Psoas muscle (tissue), 7 donors: ENCODE measurements at regions not wholly inside any gene's neighbourhood (a gene's known extent, or its start where the extent isn't known, plus 50 kb on each side); places are given as distances from the start of the nearest gene placed in this dataset.

Source experiments
- ATAC-seq, 4 donors: fragments of 200-7000 bp; cut with Tn5 transposase; one replicate each; pipeline ENCODE4 v1.9.1; 2020; ENCODE audit warnings: moderate library complexity in 3 of 4, mild to moderate bottlenecking in 2 of 4
- DNase-seq, 2 donors: peaks; one replicate each; pipeline ENCODE4 v3.0.0-alpha.2; 2020
- H3K27ac ChIP-seq: fragments of 200-600 bp; one replicate; pipeline ENCODE4 v1.8.0; 2022
- H3K27me3 ChIP-seq, 3 donors: fragments of 200-600 bp in 1 of 3; one replicate each; pipeline versions ENCODE4 v1.6.1 to v1.8.0; 2013 to 2022; ENCODE audit warnings: low read length in 2 of 3, mild to moderate bottlenecking in 2 of 3, moderate library complexity in 1 of 3; ENCODE audit not compliant: insufficient read depth in 3 of 3
- H3K36me3 ChIP-seq, 2 donors: fragments of 200-600 bp in 1 of 2; one replicate each; pipeline versions ENCODE4 v1.6.1 to v1.8.0; 2013 to 2022; ENCODE audit warnings: low read depth in 1 of 2, mild to moderate bottlenecking in 1 of 2, moderate library complexity in 1 of 2; ENCODE audit not compliant: insufficient read depth in 1 of 2
- H3K4me1 ChIP-seq: fragments of 200-600 bp; one replicate; pipeline ENCODE4 v1.8.0; 2022
- H3K4me3 ChIP-seq: fragments of 200-600 bp; one replicate; pipeline ENCODE4 v1.8.0; 2022; ENCODE audit warnings: mild to moderate bottlenecking
- H3K9me3 ChIP-seq: fragments of 200-600 bp; one replicate; pipeline ENCODE4 v1.8.0; 2022
- WGBS, 3 donors: extraction: QIAGEN DNeasy Blood & Tissue Kit; methylation state at CpG; one replicate each; pipeline versions ENCODE4 v1.1.6 to v1.1.7; 2013; 5-methylcytosine and 5-hydroxymethylcytosine counted together
- intact Hi-C, 2 donors: fragments of 100-400 bp; cut with DNase I; formaldehyde crosslinking; loops; one replicate each; pipeline versions ENCODE4 v1.11.0 to v1.14.2; 2022
- TF ChIP-seq, protein P1 (sequence below): fragments of 200-600 bp; IDR thresholded peaks from one replicate; pipeline ENCODE4 v1.8.0; 2022; ENCODE audit warnings: antibody characterized with exemption
- donor health status: healthy with polysubstance abuse.
- donor health status: DM: no; HTN: no; CAD: no; lungs with moderate emphysema.
- donor health status: Bipolar disorder and iron deficiency.
- donor health status: healthy.
- donor health status: DM: yes; HTN: yes; CAD: no.
- donor health status: DM: no; HTN: no; CAD: no.
- donor health status: DM: yes; HTN: yes; CAD: no.

GRCh38 chr5:119808474-119808873 lies 179.1 kb downstream of the FAM170A start:
- ATAC-seq (no peak), DNase-seq (no peak)
- H3K27me3 ChIP-seq, result no peaks in the 10 kb centered on the region
- no peaks in the 10 kb centered on the region for H3K4me1 ChIP-seq
- intact Hi-C loops, result no loop called here
- H3K27ac ChIP-seq, result no peak overlapping the region
- no peaks in the 10 kb centered on the region for H3K36me3 ChIP-seq
- peaks cover 5% of the 10 kb centered on the region for H3K9me3 ChIP-seq
- H3K4me3 ChIP-seq, result no peak overlapping the region
- TF ChIP-seq, protein P1, sequence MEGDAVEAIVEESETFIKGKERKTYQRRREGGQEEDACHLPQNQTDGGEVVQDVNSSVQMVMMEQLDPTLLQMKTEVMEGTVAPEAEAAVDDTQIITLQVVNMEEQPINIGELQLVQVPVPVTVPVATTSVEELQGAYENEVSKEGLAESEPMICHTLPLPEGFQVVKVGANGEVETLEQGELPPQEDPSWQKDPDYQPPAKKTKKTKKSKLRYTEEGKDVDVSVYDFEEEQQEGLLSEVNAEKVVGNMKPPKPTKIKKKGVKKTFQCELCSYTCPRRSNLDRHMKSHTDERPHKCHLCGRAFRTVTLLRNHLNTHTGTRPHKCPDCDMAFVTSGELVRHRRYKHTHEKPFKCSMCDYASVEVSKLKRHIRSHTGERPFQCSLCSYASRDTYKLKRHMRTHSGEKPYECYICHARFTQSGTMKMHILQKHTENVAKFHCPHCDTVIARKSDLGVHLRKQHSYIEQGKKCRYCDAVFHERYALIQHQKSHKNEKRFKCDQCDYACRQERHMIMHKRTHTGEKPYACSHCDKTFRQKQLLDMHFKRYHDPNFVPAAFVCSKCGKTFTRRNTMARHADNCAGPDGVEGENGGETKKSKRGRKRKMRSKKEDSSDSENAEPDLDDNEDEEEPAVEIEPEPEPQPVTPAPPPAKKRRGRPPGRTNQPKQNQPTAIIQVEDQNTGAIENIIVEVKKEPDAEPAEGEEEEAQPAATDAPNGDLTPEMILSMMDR, result no peak
- WGBS, 3 donors, result 90 to 95% (median 93%) methylated on average over 2 of the region's 2 CpGs

DNA sequence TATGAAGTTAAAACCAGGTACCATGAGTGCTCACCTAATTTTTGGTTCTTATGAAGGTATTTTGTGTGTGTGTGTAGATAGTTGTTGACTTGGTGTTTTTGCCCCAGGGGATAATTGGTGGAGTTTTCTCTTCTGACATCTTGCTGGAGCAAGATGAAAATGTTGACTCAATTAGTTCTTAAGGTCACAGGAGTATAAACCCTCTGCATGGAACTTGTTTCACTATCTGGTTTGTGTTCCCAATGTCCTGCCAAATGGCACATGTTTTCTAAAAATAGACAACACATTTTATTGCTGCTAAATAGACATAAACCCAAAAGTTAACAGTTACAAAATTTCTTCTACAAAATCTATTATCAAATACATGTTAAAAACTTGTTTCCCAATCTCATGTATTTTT lies 180.9 kb downstream of the FAM170A start:
- no peaks in the 10 kb centered on the region for H3K4me1 ChIP-seq
- ATAC-seq (no peak), DNase-seq (no peak)
- peaks cover 5% of the 10 kb centered on the region for H3K9me3 ChIP-seq
- H3K27ac ChIP-seq, result no peak overlapping the region
- TF ChIP-seq, protein P1, result no peak
- no peak overlapping the region for H3K4me3 ChIP-seq
- no peaks in the 10 kb centered on the region for H3K27me3 ChIP-seq
- intact Hi-C loops, result no loop called here
- H3K36me3 ChIP-seq, result no peaks in the 10 kb centered on the region

DNA sequence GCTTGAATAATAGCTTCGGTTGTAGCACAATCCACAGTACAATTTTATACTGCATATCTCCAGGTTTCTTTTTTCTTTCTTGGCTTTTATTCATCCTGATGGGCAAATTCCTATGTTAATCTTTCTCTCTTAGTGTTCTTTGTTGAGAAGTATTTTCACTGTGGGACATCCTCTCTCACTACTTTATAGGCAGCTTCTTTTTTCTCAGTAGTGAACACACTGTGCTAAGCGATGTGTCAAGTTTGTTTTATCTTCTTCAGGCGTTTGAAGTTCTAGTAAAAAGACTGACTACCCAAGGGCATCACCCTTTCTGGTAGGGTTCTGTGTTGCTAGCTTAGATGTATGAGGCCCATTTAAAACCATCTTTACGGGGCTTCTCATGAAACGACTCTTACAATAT lies 182.1 kb downstream of the FAM170A start:
- ATAC-seq, result no peak
- no peak overlapping the region for H3K27ac ChIP-seq
- peaks cover 5% of the 10 kb centered on the region for H3K9me3 ChIP-seq
- intact Hi-C loops, result no loop called here
- TF ChIP-seq, protein P1, result no peak
- DNase-seq, result no peak
- no peaks in the 10 kb centered on the region for H3K36me3 ChIP-seq
- no peaks in the 10 kb centered on the region for H3K4me1 ChIP-seq
- H3K4me3 ChIP-seq, result no peak overlapping the region
- WGBS, 3 donors, result 66 to 75% (median 69%) methylated on average over 5 of the region's 5 CpGs
- H3K27me3 ChIP-seq, result no peaks in the 10 kb centered on the region

- WGBS, 3 donors, result 76 to 85% (median 78%) methylated on average over 6 of the region's 6 CpGs
- TF ChIP-seq, protein P1, result no peak
- no peak for ATAC-seq
- H3K4me3 ChIP-seq, result no peak overlapping the region
- no peak for DNase-seq
- H3K36me3 ChIP-seq, result no peaks in the 10 kb centered on the region
- H3K27ac ChIP-seq, result no peak overlapping the region
- no peaks in the 10 kb centered on the region for H3K9me3 ChIP-seq
- H3K4me1 ChIP-seq, result no peaks in the 10 kb centered on the region
- intact Hi-C loops, result no loop called here
- H3K27me3 ChIP-seq, result no peaks in the 10 kb centered on the region
These were observed 185.3 kb downstream of the FAM170A start for GRCh38 chr5:119814655-119815054.

DNA sequence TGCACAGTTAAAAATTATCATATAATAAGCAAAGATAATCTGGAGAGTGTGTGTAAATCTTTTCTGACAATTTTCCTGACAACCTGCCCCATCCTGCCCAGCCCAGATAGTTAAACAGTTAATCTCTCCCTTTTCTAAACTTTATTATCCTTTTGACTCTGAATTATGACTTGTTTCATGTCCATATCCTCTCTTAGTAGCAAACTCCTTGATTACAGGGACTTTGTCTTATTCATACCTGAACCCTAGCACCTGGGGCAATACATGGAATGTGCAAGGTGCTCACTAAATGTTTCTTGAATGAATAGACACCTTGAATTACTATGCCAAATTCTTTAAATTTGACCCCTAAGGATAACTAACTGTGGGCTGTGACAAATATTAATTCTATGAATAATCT lies 186.7 kb downstream of the FAM170A start:
- Histone ChIP-seq H3K27ac (no peak overlapping the region), H3K9me3 (no peaks in the 10 kb centered on the region), H3K4me3 (no peak overlapping the region), H3K36me3 (no peaks in the 10 kb centered on the region), H3K27me3 (no peaks in the 10 kb centered on the region), H3K4me1 (no peaks in the 10 kb centered on the region)
- DNase-seq (no peak), ATAC-seq (no peak)
- intact Hi-C loops, result no loop called here
- TF ChIP-seq, protein P1, result no peak
